ENCODE measurements at regions not wholly inside any gene's neighbourhood (a gene's known extent, or its start where the extent isn't known, plus 50 kb on each side); places are given as distances from the start of the nearest gene placed in this dataset.

- no peak for TF ChIP-seq CTCF (conservative IDR thresholded peaks at IDR 0.05)
- no peak for TF ChIP-seq EZH2 (IDR thresholded peaks at IDR 0.05; ENCODE audit: low read depth)
Measured at GRCh38 chr12:92492291-92492690, 210.5 kb upstream of the PLEKHG7 start.
